ENCODE measurements at regions not wholly inside any gene's neighbourhood (a gene's known extent, or its start where the extent isn't known, plus 50 kb on each side); places are given as distances from the start of the nearest gene placed in this dataset.

GRCh38 chr4:127209580-127210095 lies 423.1 kb upstream of the INTU start:
- Histone ChIP-seq H3K27ac (ENCODE audit: low read length in 2 of 2) (no peak overlapping the region), H3K4me2 (replicated peaks; ENCODE audit: low read depth, low read length, poor library complexity, severe bottlenecking) (no peak overlapping the region), H3K79me2 (ENCODE audit: control insufficient read depth, insufficient read depth, low read length) (no peaks in the 10 kb centered on the region), H2AFZ (ENCODE audit: insufficient read depth, low read depth, low read length, poor library complexity, severe bottlenecking) (no peak overlapping the region), H3K9me3 (ENCODE audit: control extremely low read depth in 1 of 3, control insufficient read depth in 2 of 3, insufficient read depth in 1 of 3, low read length in 2 of 3) (no peaks in the 10 kb centered on the region), H4K20me1 (ENCODE audit: control insufficient read depth, insufficient read depth, low read length, poor library complexity, severe bottlenecking) (no peaks in the 10 kb centered on the region), H3K4me3 (ENCODE audit: control extremely low read depth in 1 of 5, extremely low read depth in 1 of 5, insufficient read depth in 1 of 5, low read depth in 2 of 5, low read length in 4 of 5) (no peak overlapping the region), H3K36me3 (replicated peaks in 1 of 2; ENCODE audit: control extremely low read depth in 1 of 2, control insufficient read depth in 1 of 2, extremely low read depth in 1 of 2, insufficient read depth in 2 of 2, low read length in 1 of 2) (no peaks in the 10 kb centered on the region), H3K4me1 (ENCODE audit: control insufficient read depth in 2 of 2, insufficient read depth in 2 of 2, low read length in 2 of 2) (no peaks in the 10 kb centered on the region), H3K27me3 (replicated peaks in 1 of 4; ENCODE audit: control extremely low read depth in 1 of 4, control insufficient read depth in 3 of 4, insufficient read depth in 4 of 4, low read length in 3 of 4) (no peaks in the 10 kb centered on the region), H3K9ac (ENCODE audit: low read length) (no peak overlapping the region)
- H3K4me3 Mint-ChIP-seq = no peak overlapping the region
- no peaks in the 10 kb centered on the region for H3K4me1 Mint-ChIP-seq
- CTCF ChIA-PET = no interaction called here
- H3K9me3 Mint-ChIP-seq (ENCODE audit: insufficient read depth) = no peaks in the 10 kb centered on the region
- TF ChIP-seq CTCF (IDR thresholded peaks at IDR 0.05) = no peak
- no peak for TF ChIP-seq EZH2 (IDR thresholded peaks at IDR 0.05; ENCODE audit: borderline replicate concordance, insufficient read depth, low read depth, low read length, poor library complexity, severe bottlenecking)
- POLR2A ChIA-PET = no interaction called here
- no peaks in the 10 kb centered on the region for H3K27me3 Mint-ChIP-seq
- intact Hi-C loops (cut with micrococcal nuclease) = no loop called here
- DNase-seq (no peak), ATAC-seq (ENCODE audit: low read depth) (no peak)
- no CpG with 5 or more reads among the region's 1 CpG for WGBS (ENCODE audit: insufficient coverage)
- H3K27ac Mint-ChIP-seq = no peak overlapping the region

DNA sequence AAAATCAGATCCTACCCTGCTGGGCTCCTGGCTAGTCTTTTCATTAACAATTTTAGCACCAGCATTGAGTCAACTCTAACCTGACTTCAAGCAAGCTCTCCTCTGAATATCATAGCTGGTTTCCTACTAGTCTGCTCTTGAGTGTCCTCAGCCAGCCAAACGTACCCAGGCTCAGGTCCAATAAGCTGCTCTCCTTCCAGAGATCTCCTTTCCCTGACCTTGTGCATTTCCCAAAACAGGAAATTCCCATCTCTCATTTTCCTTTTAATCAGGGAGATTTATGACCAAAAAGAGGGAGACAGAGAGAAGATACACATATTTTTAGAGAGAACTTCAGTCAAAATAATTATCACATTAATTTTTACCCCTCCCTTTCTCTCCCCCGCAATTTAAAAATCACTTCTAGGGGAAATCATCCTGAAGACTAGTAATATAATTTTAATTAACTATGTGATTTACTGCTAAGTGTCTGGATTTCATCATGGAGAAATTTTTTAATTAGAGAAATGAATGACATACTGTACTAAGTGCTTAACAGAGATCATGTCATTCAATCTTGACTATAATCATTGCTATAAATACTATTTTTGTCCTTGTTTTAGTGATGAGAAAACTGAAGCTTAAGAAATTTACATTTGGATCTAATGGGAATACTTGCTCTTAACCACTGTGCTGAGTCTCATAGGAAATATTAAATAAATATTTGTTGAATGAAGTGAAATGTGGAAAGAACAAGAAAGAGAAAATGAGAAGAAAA lies 421.7 kb upstream of the INTU start:
- CTCF ChIA-PET = no interaction called here
- WGBS (ENCODE audit: insufficient coverage) = no CpG with 5 or more reads among the region's 2 CpGs
- Mint-ChIP-seq H3K4me1 (no peaks in the 10 kb centered on the region), H3K9me3 (ENCODE audit: insufficient read depth) (no peaks in the 10 kb centered on the region), H3K27me3 (no peaks in the 10 kb centered on the region), H3K4me3 (no peak overlapping the region), H3K27ac (no peak overlapping the region)
- no peaks in the 10 kb centered on the region for H3K79me2 ChIP-seq (ENCODE audit: control insufficient read depth, insufficient read depth, low read length)
- intact Hi-C loops (cut with micrococcal nuclease) = no loop called here
- ATAC-seq (ENCODE audit: low read depth) (no peak), DNase-seq (no peak)
- no peak overlapping the region for H3K4me3 ChIP-seq (ENCODE audit: control extremely low read depth in 1 of 5, extremely low read depth in 1 of 5, insufficient read depth in 1 of 5, low read depth in 2 of 5, low read length in 4 of 5)
- H3K27me3 ChIP-seq (replicated peaks in 1 of 4; ENCODE audit: control extremely low read depth in 1 of 4, control insufficient read depth in 3 of 4, insufficient read depth in 4 of 4, low read length in 3 of 4) = no peaks in the 10 kb centered on the region
- no peak overlapping the region for H3K27ac ChIP-seq (ENCODE audit: low read length in 2 of 2)
- peaks cover 0 to 1% (median 0%) of the 10 kb centered on the region in 3 donors for H3K9me3 ChIP-seq (ENCODE audit: control extremely low read depth in 1 of 3, control insufficient read depth in 2 of 3, insufficient read depth in 1 of 3, low read length in 2 of 3)
- TF ChIP-seq CTCF (IDR thresholded peaks at IDR 0.05) = no peak
- no peak for TF ChIP-seq EZH2 (IDR thresholded peaks at IDR 0.05; ENCODE audit: borderline replicate concordance, insufficient read depth, low read depth, low read length, poor library complexity, severe bottlenecking)
- H2AFZ ChIP-seq (ENCODE audit: insufficient read depth, low read depth, low read length, poor library complexity, severe bottlenecking) = no peak overlapping the region
- no peak overlapping the region for H3K4me2 ChIP-seq (replicated peaks; ENCODE audit: low read depth, low read length, poor library complexity, severe bottlenecking)
- POLR2A ChIA-PET = no interaction called here
- no peak overlapping the region for H3K9ac ChIP-seq (ENCODE audit: low read length)
- no peaks in the 10 kb centered on the region for H3K36me3 ChIP-seq (replicated peaks in 1 of 2; ENCODE audit: control extremely low read depth in 1 of 2, control insufficient read depth in 1 of 2, extremely low read depth in 1 of 2, insufficient read depth in 2 of 2, low read length in 1 of 2)
- no peaks in the 10 kb centered on the region for H3K4me1 ChIP-seq (ENCODE audit: control insufficient read depth in 2 of 2, insufficient read depth in 2 of 2, low read length in 2 of 2)
- H4K20me1 ChIP-seq (ENCODE audit: control insufficient read depth, insufficient read depth, low read length, poor library complexity, severe bottlenecking) = no peaks in the 10 kb centered on the region

Measured in B cell (primary cell).